PC-3 (cell line): ENCODE measurements at regions not wholly inside any gene's neighbourhood (a gene's known extent, or its start where the extent isn't known, plus 50 kb on each side); places are given as distances from the start of the nearest gene placed in this dataset.

Experiments
- ATAC-seq: fragments of 200-7000 bp; cut with Tn5 transposase; 2 replicates; pipeline ENCODE4 v1.9.1; 2020; ENCODE audit warnings: mild to moderate bottlenecking, moderate library complexity
- BruUV-seq: library from RNA; stranded (reverse); fragments of 400-500 nt; replicated peaks from 2 replicates; lab custom pipeline; 2021; lab: Mats Ljungman, UMichigan
- CTCF ChIA-PET: fragments of 300-600 bp; sonication (Branson Sonifier 250); formaldehyde crosslinking; loops from one replicate; lab custom pipeline; 2022; ENCODE audit warnings: antibody characterized with exemption; lab: Charles Lee
- POLR2A ChIA-PET: fragments of 300-600 bp; sonication (Branson Sonifier 250); formaldehyde crosslinking; loops from one replicate; lab custom pipeline; 2022; ENCODE audit warnings: antibody characterized with exemption; ENCODE audit not compliant: unreplicated experiment; lab: Charles Lee
- DNase-seq: peaks from one replicate; pipeline ENCODE4 v3.0.0-alpha.2; 2015
- H2AFZ ChIP-seq: fragments of 300-600 bp; sonication (generic); 2 replicates; pipeline ENCODE4 v1.6.0; 2016; ENCODE audit warnings: antibody characterized with exemption, low read length
- H3F3A ChIP-seq: fragments of 300-600 bp; sonication (generic); one replicate; pipeline ENCODE4 v1.6.0; 2017; ENCODE audit warnings: antibody characterized with exemption, low read length, control low read depth, mild to moderate bottlenecking; ENCODE audit not compliant: unreplicated experiment
- H3K27ac ChIP-seq: fragments of 300-600 bp; sonication (generic); 2 replicates; pipeline ENCODE4 v1.5.1; 2016; ENCODE audit warnings: mild to moderate bottlenecking, low read length
- H3K27me3 ChIP-seq: fragments of 300-600 bp; sonication (generic); 2 replicates; pipeline ENCODE4 v1.6.1; 2016; ENCODE audit warnings: low read length, mixed read lengths
- H3K36me3 ChIP-seq: fragments of 300-600 bp; sonication (generic); 2 replicates; pipeline ENCODE4 v1.6.1; 2016; ENCODE audit warnings: low read depth, mixed run types, low read length, mixed read lengths
- H3K4me1 ChIP-seq: fragments of 300-600 bp; sonication (generic); 2 replicates; pipeline ENCODE4 v1.5.1; 2016; ENCODE audit warnings: low read length; ENCODE audit not compliant: insufficient read depth
- H3K4me2 ChIP-seq: fragments of 300-600 bp; sonication (generic); 2 replicates; pipeline ENCODE4 v1.6.0; 2016; ENCODE audit warnings: low read length
- H3K4me3 ChIP-seq: fragments of 300-600 bp; sonication (generic); 2 replicates; pipeline ENCODE4 v1.5.1; 2016; ENCODE audit warnings: mild to moderate bottlenecking, low read length, mixed read lengths
- H3K79me2 ChIP-seq: fragments of 300-600 bp; sonication (generic); 2 replicates; pipeline ENCODE4 v1.6.1; 2017; ENCODE audit warnings: low read length, mixed read lengths
- H3K9ac ChIP-seq: fragments of 300-600 bp; sonication (generic); 2 replicates; pipeline ENCODE4 v1.6.0; 2016; ENCODE audit warnings: mild to moderate bottlenecking, low read length
- H3K9me2 ChIP-seq: fragments of 300-600 bp; sonication (generic); replicated peaks from 2 replicates; pipeline ENCODE4 v1.6.1; 2016; ENCODE audit warnings: mixed run types, low read length, mixed read lengths
- H3K9me3 ChIP-seq: fragments of 300-600 bp; sonication (generic); 2 replicates; pipeline ENCODE4 v1.6.1; 2016; ENCODE audit warnings: low read length, mixed read lengths
- H4K20me1 ChIP-seq: fragments of 300-600 bp; sonication (generic); 2 replicates; pipeline ENCODE4 v1.6.1; 2016; ENCODE audit warnings: low read length, mixed read lengths
- EZH2 ChIP-seq: fragments of 300-600 bp; sonication (generic); IDR thresholded peaks from one replicate; pipeline ENCODE4 v1.6.1; 2017; ENCODE audit warnings: antibody characterized with exemption, mild to moderate bottlenecking, low read length; ENCODE audit not compliant: unreplicated experiment
- EZH2phosphoT487 ChIP-seq: fragments of 300-600 bp; sonication (generic); IDR thresholded peaks from 2 replicates; pipeline ENCODE4 v1.6.1; 2018; ENCODE audit warnings: mild to moderate bottlenecking, antibody characterized with exemption, low read length, borderline replicate concordance
- intact Hi-C: fragments of 100-400 bp; cut with micrococcal nuclease; formaldehyde crosslinking; loops from 2 replicates; pipeline ENCODE4 v1.9.0; 2023
- TF ChIP-seq, protein P1 (sequence below): fragments of 300-600 bp; sonication (generic); conservative IDR thresholded peaks from 2 replicates; pipeline ENCODE4 v1.5.1; 2017; ENCODE audit warnings: antibody characterized with exemption, low read depth, mild to moderate bottlenecking, low read length

DNA sequence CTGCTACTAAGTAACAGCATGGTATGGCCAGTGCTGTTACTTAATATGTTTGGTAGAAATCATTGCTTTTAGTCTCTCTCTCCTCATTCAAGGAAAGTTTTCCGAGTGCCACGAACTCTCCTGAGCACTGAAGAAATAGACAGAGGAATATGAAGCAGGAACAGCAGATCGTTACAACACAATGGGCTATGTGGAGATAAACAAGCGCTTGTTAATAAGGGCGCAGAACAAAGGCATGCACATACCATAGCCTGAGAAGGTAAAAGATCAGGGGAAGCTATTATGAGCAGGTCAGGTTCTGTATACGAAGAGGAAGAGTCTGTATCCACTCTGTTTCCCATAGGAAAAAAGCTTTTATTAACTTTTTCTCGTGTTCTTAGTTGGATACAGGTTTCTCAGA, 156.2 kb upstream of the CPNE8 start:
- BruUV-seq: no TSS peak
- TF ChIP-seq EZH2 (no peak), EZH2phosphoT487 (no peak)
- TF ChIP-seq, protein P1, sequence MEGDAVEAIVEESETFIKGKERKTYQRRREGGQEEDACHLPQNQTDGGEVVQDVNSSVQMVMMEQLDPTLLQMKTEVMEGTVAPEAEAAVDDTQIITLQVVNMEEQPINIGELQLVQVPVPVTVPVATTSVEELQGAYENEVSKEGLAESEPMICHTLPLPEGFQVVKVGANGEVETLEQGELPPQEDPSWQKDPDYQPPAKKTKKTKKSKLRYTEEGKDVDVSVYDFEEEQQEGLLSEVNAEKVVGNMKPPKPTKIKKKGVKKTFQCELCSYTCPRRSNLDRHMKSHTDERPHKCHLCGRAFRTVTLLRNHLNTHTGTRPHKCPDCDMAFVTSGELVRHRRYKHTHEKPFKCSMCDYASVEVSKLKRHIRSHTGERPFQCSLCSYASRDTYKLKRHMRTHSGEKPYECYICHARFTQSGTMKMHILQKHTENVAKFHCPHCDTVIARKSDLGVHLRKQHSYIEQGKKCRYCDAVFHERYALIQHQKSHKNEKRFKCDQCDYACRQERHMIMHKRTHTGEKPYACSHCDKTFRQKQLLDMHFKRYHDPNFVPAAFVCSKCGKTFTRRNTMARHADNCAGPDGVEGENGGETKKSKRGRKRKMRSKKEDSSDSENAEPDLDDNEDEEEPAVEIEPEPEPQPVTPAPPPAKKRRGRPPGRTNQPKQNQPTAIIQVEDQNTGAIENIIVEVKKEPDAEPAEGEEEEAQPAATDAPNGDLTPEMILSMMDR: no peak
- Histone ChIP-seq H3K4me2 (no peak overlapping the region), H3K27ac (no peak overlapping the region), H4K20me1 (no peaks in the 10 kb centered on the region), H3K27me3 (no peaks in the 10 kb centered on the region), H3F3A (no peaks in the 10 kb centered on the region), H3K36me3 (no peaks in the 10 kb centered on the region), H3K9me3 (no peaks in the 10 kb centered on the region), H2AFZ (no peak overlapping the region), H3K9ac (no peak overlapping the region), H3K4me3 (no peak overlapping the region), H3K79me2 (no peaks in the 10 kb centered on the region), H3K4me1 (no peaks in the 10 kb centered on the region), H3K9me2 (no peaks in the 10 kb centered on the region)
- no peak for DNase-seq
- intact Hi-C loops: no loop called here
- ChIA-PET CTCF (no interaction called here), POLR2A (no interaction called here)
- no peak for ATAC-seq

DNA sequence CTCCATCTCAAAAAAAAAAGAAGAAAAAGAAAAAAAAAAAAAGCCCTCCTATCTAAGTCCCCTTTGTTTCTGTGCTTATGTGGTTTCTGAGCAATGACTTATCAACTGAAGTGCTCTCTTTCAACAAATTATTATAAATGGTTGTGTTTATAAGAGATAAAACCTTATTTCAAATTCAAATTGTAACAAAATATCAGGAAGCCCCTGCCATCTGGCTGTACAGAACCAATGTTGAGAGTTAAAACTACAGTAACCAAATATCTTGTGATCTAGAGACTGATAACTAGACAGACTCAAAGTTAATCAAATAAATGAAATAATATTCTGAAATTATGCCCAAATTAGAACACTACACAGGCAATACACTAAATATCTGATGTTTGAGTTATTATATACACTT, 143.0 kb upstream of the CPNE8 start:
- no peak overlapping the region for H3K27ac ChIP-seq
- no peak overlapping the region for H2AFZ ChIP-seq
- H3K79me2 ChIP-seq: no peaks in the 10 kb centered on the region
- no peak overlapping the region for H3K4me3 ChIP-seq
- DNase-seq: no peak
- H3K9me2 ChIP-seq: no peaks in the 10 kb centered on the region
- ChIA-PET CTCF (no interaction called here), POLR2A (no interaction called here)
- no peaks in the 10 kb centered on the region for H3K9me3 ChIP-seq
- no peak overlapping the region for H3K9ac ChIP-seq
- H3F3A ChIP-seq: no peaks in the 10 kb centered on the region
- no peaks in the 10 kb centered on the region for H3K4me1 ChIP-seq
- no peaks in the 10 kb centered on the region for H3K36me3 ChIP-seq
- no peak for ATAC-seq
- H3K27me3 ChIP-seq: no peaks in the 10 kb centered on the region
- TF ChIP-seq, protein P1: no peak
- TF ChIP-seq EZH2phosphoT487: no peak
- TF ChIP-seq EZH2: no peak
- H3K4me2 ChIP-seq: no peak overlapping the region
- no peaks in the 10 kb centered on the region for H4K20me1 ChIP-seq
- intact Hi-C loops: no loop called here
- BruUV-seq: no TSS peak

DNA sequence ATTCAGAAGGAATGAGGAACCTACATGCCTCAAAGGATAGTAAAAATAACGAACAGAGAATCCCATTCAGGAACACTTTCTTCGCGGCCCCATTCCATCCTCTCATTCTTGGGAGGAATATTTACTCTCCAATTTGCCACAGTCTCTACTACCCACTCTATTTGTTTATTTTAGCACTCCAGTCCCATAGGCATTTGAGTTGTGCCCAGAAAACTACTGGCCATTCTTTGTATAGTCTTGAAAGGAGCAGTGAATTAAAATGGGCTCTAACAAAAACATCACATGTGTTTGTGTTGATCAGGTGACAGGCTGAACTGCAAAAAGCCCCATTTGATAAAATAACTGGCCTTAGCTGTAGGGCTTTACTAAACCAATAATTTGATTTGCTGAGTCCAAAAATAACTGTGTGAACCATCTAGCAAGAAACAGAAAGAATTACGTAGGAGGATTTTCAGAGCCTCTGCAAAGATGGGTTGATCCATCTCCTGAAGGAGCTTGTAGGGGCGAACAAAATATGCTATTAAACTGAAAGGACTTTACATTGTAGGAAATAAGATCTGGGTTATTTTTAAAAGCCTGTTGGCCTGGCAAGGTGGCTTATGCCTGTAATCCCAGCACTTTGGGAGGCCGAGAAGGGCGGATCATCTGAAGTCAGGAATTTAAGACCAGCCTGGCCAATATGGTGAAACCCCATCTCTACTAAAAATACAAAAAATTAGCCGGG, 142.3 kb upstream of the CPNE8 start:
- no peak overlapping the region for H2AFZ ChIP-seq
- intact Hi-C loops: no loop called here
- ChIA-PET POLR2A (no interaction called here), CTCF (no interaction called here)
- H3K4me1 ChIP-seq: no peaks in the 10 kb centered on the region
- no peaks in the 10 kb centered on the region for H3K9me3 ChIP-seq
- DNase-seq (no peak), ATAC-seq (no peak)
- H3K27ac ChIP-seq: no peak overlapping the region
- H3K9me2 ChIP-seq: no peaks in the 10 kb centered on the region
- H4K20me1 ChIP-seq: no peaks in the 10 kb centered on the region
- H3K36me3 ChIP-seq: no peaks in the 10 kb centered on the region
- TF ChIP-seq EZH2phosphoT487 (no peak), EZH2 (no peak)
- TF ChIP-seq, protein P1: no peak
- no peak overlapping the region for H3K9ac ChIP-seq
- no peaks in the 10 kb centered on the region for H3K79me2 ChIP-seq
- H3K4me2 ChIP-seq: no peak overlapping the region
- no TSS peak for BruUV-seq
- H3K4me3 ChIP-seq: no peak overlapping the region
- no peaks in the 10 kb centered on the region for H3K27me3 ChIP-seq
- H3F3A ChIP-seq: no peaks in the 10 kb centered on the region
